Activated CD8-positive, alpha-beta T cell treated with anti-CD3 and anti-CD28 coated beads for 36 hours (primary cell): ENCODE measurements at regions not wholly inside any gene's neighbourhood (a gene's known extent, or its start where the extent isn't known, plus 50 kb on each side); places are given as distances from the start of the nearest gene placed in this dataset.

Experiments used
- ATAC-seq: fragments of 200-7000 bp; cut with Tn5 transposase; one replicate; pipeline ENCODE4 v1.10.0; 2021; ENCODE audit warnings: mild to moderate bottlenecking, moderate library complexity
- CTCF ChIA-PET: fragments of 350-600 bp; sonication (Branson Sonifier 250); formaldehyde crosslinking; loops from one replicate; lab custom pipeline; 2021; ENCODE audit warnings: antibody characterized with exemption; lab: Charles Lee
- POLR2A ChIA-PET: fragments of 350-600 bp; sonication (Branson Sonifier 250); formaldehyde crosslinking; loops from one replicate; lab custom pipeline; 2021; ENCODE audit warnings: antibody characterized with exemption; lab: Charles Lee
- DNase-seq: peaks from one replicate; pipeline ENCODE4 v3.0.0-alpha.2; 2020
- H3K27ac Mint-ChIP-seq: one replicate; pipeline ENCODE4 v1.8.0; 2021; ENCODE audit warnings: mild to moderate bottlenecking, mixed read lengths
- H3K27me3 Mint-ChIP-seq: one replicate; pipeline ENCODE4 v1.8.0; 2021; ENCODE audit warnings: mixed read lengths
- H3K36me3 Mint-ChIP-seq: one replicate; pipeline ENCODE4 v1.8.0; 2021; ENCODE audit warnings: low read depth, mixed read lengths
- H3K4me1 Mint-ChIP-seq: one replicate; pipeline ENCODE4 v1.8.0; 2021; ENCODE audit warnings: low read depth, mixed read lengths
- H3K4me3 Mint-ChIP-seq: one replicate; pipeline ENCODE4 v1.8.0; 2021; ENCODE audit warnings: mild to moderate bottlenecking, moderate library complexity, mixed read lengths
- H3K9me3 Mint-ChIP-seq: one replicate; pipeline ENCODE4 v1.8.0; 2021; ENCODE audit warnings: mixed read lengths
- intact Hi-C: fragments of 100-400 bp; cut with micrococcal nuclease; formaldehyde crosslinking; loops from one replicate; pipeline ENCODE4 v1.10.0; 2022
- TF ChIP-seq, protein P1 (sequence below): fragments of 200-600 bp; IDR thresholded peaks from one replicate; pipeline ENCODE4 v1.8.0; 2022; ENCODE audit warnings: antibody characterized with exemption, mild to moderate bottlenecking

DNA sequence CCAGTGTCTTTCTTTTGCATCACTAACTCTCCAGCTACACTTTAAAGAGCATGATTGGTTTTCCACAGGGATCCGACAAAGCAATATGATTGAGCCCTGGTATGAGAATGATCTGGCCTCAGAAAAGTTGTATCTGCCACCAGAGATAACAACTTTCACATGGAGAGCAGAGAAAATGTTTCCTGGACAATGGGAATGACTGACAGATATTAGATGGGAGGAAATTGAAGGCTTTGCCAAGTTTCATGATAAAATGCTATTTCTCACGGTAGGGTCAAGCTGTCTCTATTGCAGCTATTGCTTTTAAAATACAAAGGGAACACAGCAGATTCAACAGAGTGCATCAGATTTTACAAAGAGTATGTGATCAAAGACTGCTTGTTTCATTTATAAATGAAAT lies 56.4 kb upstream of the GLIS3 start:
- ChIA-PET POLR2A (no interaction called here), CTCF (interaction anchor here (1.1 to 3.2 kb wide), 3 partner anchors 11 to 17 kb away, joined by 3 to 18 read pairs (median 3); no protein-coding TSS in a partner anchor)
- Mint-ChIP-seq H3K4me1 (no peaks in the 10 kb centered on the region), H3K27ac (no peak overlapping the region), H3K36me3 (no peaks in the 10 kb centered on the region), H3K27me3 (peaks cover 4% of the 10 kb centered on the region), H3K4me3 (no peak overlapping the region), H3K9me3 (no peaks in the 10 kb centered on the region)
- TF ChIP-seq, protein P1, sequence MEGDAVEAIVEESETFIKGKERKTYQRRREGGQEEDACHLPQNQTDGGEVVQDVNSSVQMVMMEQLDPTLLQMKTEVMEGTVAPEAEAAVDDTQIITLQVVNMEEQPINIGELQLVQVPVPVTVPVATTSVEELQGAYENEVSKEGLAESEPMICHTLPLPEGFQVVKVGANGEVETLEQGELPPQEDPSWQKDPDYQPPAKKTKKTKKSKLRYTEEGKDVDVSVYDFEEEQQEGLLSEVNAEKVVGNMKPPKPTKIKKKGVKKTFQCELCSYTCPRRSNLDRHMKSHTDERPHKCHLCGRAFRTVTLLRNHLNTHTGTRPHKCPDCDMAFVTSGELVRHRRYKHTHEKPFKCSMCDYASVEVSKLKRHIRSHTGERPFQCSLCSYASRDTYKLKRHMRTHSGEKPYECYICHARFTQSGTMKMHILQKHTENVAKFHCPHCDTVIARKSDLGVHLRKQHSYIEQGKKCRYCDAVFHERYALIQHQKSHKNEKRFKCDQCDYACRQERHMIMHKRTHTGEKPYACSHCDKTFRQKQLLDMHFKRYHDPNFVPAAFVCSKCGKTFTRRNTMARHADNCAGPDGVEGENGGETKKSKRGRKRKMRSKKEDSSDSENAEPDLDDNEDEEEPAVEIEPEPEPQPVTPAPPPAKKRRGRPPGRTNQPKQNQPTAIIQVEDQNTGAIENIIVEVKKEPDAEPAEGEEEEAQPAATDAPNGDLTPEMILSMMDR = no peak
- no peak for DNase-seq
- intact Hi-C loops = no loop called here
- no peak for ATAC-seq

DNA sequence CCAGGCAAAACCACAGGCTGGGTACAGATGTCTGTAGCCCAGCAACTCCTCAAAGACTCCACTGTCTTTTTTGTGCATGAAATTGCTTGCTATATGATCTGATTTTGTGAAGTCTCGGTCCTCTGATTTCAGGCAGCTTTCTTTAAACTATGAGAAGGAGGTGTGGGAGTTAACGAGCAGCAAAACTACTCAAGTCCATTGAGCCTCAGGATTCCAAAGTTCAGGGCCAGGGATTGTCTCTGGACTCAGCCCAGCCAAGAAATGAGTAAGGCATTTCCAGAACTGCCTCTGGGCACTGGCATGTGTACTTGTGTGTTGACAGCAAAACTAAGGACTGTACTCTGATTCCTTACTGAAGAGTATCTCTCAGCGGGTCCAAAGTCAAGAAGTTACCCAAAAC lies 53.4 kb upstream of the GLIS3 start:
- CTCF ChIA-PET = interaction anchor here (0.9 kb wide), 1 partner anchor 13 kb away, joined by 4 read pairs; no protein-coding TSS in a partner anchor
- no peaks in the 10 kb centered on the region for H3K36me3 Mint-ChIP-seq

DNA sequence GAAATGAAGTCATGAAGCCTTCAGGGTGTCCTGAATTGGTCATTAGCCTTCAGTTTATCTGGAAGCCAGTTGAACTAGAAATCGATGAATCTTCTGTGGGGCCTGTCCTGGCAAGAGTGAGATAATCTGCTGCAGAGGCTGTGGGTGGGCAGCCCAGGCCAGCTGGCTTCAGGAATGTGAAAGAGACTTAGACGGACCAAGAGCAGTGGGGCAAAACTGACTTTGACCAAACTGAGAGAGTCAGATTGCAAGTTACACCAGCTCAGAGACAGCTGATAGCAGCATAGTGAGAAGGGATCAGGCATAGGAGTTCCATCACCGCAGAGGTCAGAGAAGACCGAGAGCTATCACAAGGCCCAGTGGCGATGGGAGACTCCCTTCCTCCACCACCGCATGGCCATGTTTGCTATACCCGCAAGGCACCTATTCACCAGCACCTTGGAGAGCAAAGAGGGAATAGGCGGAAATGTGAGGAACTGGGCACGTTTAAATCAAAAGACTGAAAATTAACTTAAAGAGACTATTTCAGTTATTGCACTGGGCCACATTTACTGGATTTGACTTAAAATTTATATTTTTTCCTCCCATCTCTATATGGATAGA lies 50.0 kb upstream of the GLIS3 start:
- DNase-seq (no peak), ATAC-seq (no peak)
- no peaks in the 10 kb centered on the region for H3K27me3 Mint-ChIP-seq
- no peaks in the 10 kb centered on the region for H3K36me3 Mint-ChIP-seq
- peaks cover 7% of the 10 kb centered on the region for H3K4me1 Mint-ChIP-seq
- no peak overlapping the region for H3K27ac Mint-ChIP-seq
- CTCF ChIA-PET = interaction anchor here (1.1 kb wide), 1 partner anchor 17 kb away, joined by 4 read pairs; no protein-coding TSS in a partner anchor
- POLR2A ChIA-PET = no interaction called here
- TF ChIP-seq, protein P1 = no peak
- intact Hi-C loops = no loop called here
- H3K9me3 Mint-ChIP-seq = no peaks in the 10 kb centered on the region
- no peak overlapping the region for H3K4me3 Mint-ChIP-seq

More for the DNA sequence above, 53.4 kb upstream of the GLIS3 start:
- H3K4me3 Mint-ChIP-seq = no peak overlapping the region
- POLR2A ChIA-PET = no interaction called here
- TF ChIP-seq, protein P1 = no peak
- H3K27me3 Mint-ChIP-seq = no peaks in the 10 kb centered on the region
- H3K4me1 Mint-ChIP-seq = no peaks in the 10 kb centered on the region
- no peak for DNase-seq
- H3K27ac Mint-ChIP-seq = no peak overlapping the region
- ATAC-seq = no peak
- H3K9me3 Mint-ChIP-seq = no peaks in the 10 kb centered on the region
- intact Hi-C loops = no loop called here
